ENCODE measurements at regions not wholly inside any gene's neighbourhood (a gene's known extent, or its start where the extent isn't known, plus 50 kb on each side); places are given as distances from the start of the nearest gene placed in this dataset.

DNA sequence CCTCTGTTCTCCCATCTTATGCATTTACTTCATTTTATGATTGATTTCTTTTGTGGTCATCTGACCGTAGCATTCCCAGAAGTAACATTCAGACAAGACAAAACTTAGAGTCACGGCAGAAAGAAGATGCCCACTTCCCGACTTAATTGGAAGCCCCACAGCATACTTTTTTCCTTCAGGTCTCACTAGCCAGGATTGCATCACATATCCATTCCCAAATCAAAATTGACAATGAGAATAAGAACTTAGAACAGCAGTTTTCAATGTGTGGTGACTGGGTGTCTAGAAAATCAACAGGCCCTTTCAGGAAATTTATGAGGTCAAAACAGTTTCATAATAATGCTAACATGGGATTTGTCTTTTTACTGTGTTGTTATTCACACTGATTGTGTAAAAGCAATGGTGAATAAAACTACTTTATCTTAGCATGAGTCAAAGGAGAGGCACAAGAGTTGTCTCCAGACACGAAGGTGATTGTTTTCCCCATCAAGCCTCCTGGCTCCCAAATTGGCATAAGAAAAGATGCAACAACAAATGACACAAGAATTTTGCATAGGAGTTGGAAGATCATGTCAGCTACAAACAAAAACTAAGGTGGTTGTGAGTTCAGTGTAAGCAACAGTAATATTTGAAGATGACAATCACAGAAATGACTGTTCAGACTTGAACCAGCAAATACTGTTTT, 493.9 kb downstream of the HTR7 start:
- peaks cover 0 to 10% (median 3%) of the 10 kb centered on the region in 6 donors for H3K9me3 Mint-ChIP-seq
- H3K27me3 Mint-ChIP-seq (ENCODE audit: low read depth in 3 of 3) = peaks cover 0 to 2% (median 0%) of the 10 kb centered on the region in 3 donors
- H3K4me1 Mint-ChIP-seq = no peaks in the 10 kb centered on the region
- no peak overlapping the region for H3K27ac Mint-ChIP-seq
- DNase-seq = no peak
- H3K36me3 Mint-ChIP-seq = no peaks in the 10 kb centered on the region
- no peak overlapping the region for H3K4me3 Mint-ChIP-seq

DNA sequence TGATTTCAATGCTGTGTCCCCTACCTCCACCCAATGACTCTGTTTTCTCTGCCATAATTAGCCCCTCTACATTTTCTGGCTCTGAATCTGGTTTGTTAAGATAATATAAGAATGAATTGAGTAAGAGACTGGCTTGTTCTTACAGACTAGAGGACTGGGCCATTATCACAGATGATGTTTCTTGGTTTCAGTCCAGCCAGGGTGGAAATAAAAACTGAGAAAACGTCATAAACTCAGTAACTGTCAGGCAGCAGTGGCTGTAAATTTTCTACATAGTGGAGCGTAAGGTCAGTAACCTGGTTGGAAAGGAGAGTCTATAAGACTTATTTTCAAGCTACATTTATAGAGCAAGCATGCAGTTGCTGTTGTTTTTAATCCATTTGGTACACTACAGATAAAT, 485.4 kb downstream of the HTR7 start:
- no peaks in the 10 kb centered on the region for H3K27me3 Mint-ChIP-seq (ENCODE audit: low read depth in 3 of 3)

DNA sequence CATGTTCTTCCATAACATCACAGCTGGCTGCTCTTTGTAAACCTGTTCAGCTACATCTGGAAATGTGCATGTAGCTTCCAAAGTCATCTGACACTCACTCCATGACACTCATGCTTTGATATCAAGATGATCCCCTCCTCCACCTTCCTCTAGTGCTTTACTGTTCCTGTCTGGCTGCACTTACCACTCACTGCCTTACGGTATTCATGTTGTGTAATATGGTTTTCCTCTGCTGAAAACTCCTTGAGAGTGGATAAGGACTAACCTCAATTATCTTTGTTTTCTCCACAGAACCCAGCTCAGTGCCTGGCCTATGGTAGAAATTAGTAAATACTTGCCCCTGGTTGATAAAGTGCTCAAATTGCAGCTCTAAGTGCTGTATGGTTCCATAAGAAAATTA, 483.9 kb downstream of the HTR7 start:
- no peaks in the 10 kb centered on the region for H3K27me3 Mint-ChIP-seq (ENCODE audit: low read depth in 3 of 3)
- no peak overlapping the region for H3K27ac Mint-ChIP-seq
- H3K4me3 Mint-ChIP-seq = no peak overlapping the region
- no peaks in the 10 kb centered on the region for H3K36me3 Mint-ChIP-seq
- no peak for DNase-seq
- H3K4me1 Mint-ChIP-seq = no peaks in the 10 kb centered on the region
- peaks cover 4 to 35% (median 10%) of the 10 kb centered on the region in 6 donors for H3K9me3 Mint-ChIP-seq

More for the DNA sequence above, 485.4 kb downstream of the HTR7 start:
- peaks cover 4 to 32% (median 10%) of the 10 kb centered on the region in 6 donors for H3K9me3 Mint-ChIP-seq
- no peak overlapping the region for H3K4me3 Mint-ChIP-seq
- no peak for DNase-seq
- no peak overlapping the region for H3K27ac Mint-ChIP-seq
- no peaks in the 10 kb centered on the region for H3K36me3 Mint-ChIP-seq
- H3K4me1 Mint-ChIP-seq = no peaks in the 10 kb centered on the region

DNA sequence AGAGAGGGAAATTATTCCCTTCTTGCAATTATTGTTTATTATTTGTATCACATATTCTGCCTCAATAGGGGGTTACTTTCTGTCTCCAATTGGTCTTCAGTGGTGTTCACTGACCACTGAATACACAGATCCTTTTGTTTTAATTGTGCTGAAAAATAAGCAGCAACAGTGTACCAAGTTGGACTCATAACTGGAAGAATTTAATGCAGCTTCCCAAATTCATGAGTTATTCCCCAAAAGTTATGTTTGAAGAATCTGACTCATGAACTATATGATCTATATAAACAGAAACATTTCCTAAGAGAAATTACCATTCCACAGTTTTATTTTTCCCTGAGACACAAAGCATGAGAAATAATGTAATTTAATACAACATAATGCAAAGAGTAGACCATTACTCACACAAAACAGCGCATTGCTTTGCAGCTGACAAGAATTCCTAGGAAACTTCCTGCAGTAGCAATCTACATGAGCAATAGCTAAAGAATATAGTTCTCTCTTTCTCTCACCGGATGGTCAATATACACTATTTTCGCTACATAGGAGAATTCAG, 479.2 kb downstream of the HTR7 start:
- Mint-ChIP-seq H3K4me3 (no peak overlapping the region), H3K27me3 (ENCODE audit: low read depth in 3 of 3) (no peaks in the 10 kb centered on the region), H3K4me1 (no peaks in the 10 kb centered on the region), H3K27ac (no peak overlapping the region), H3K36me3 (no peaks in the 10 kb centered on the region), H3K9me3 (peaks cover 0 to 14% (median 5%) of the 10 kb centered on the region in 6 donors)
- DNase-seq = no peak

DNA sequence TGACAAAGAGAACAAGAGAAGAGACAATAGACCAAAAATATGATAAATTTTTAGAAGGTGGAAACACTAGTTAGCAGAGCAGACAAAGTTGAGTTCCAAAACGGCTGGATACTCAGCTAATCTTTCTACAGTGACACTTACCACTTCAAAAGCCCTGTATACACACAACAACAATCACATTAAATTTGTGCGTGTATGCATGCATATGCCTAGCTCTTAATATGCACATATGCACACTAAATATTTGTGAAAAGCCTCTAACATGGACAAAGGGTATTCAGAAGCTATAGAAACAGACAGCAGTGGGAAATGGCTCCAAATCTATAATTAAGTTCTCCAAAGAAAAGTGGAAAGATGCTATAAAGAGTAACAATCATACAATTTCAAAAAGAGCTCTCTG, 476.4 kb downstream of the HTR7 start:
- H3K9me3 Mint-ChIP-seq = peaks cover 0 to 16% (median 6%) of the 10 kb centered on the region in 6 donors

DNA sequence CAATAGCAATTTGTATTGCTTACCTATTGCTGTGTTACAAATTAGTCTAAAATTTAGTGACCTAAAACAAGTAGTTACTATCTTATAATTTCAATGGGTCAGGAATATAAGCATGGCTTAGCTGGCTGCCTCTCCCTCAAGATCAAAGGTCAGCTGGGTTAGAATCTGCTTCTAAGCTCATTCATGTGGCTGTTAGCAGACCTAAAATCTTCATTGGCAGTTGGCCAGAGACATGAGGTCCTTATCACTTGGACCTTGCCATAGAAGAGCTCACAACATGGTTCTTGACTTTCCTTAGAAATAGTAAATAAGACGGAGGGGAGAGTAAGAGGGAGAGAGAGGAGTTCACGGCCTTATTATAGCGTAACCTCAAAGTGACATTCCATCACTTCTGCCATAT, 468.0 kb downstream of the HTR7 start:
- Mint-ChIP-seq H3K27ac (no peak overlapping the region), H3K4me1 (no peaks in the 10 kb centered on the region), H3K4me3 (no peak overlapping the region), H3K9me3 (peaks cover 0 to 20% (median 4%) of the 10 kb centered on the region in 6 donors), H3K36me3 (no peaks in the 10 kb centered on the region), H3K27me3 (ENCODE audit: low read depth in 3 of 3) (peaks cover 0 to 2% (median under 1%) of the 10 kb centered on the region in 3 donors)
- no peak for DNase-seq

More for the DNA sequence above, 476.4 kb downstream of the HTR7 start:
- no peak for DNase-seq
- no peak overlapping the region for H3K27ac Mint-ChIP-seq
- peaks cover 0 to 2% (median 0%) of the 10 kb centered on the region in 3 donors for H3K27me3 Mint-ChIP-seq (ENCODE audit: low read depth in 3 of 3)
- H3K4me1 Mint-ChIP-seq = no peaks in the 10 kb centered on the region
- H3K36me3 Mint-ChIP-seq = no peaks in the 10 kb centered on the region
- H3K4me3 Mint-ChIP-seq = no peak overlapping the region

DNA sequence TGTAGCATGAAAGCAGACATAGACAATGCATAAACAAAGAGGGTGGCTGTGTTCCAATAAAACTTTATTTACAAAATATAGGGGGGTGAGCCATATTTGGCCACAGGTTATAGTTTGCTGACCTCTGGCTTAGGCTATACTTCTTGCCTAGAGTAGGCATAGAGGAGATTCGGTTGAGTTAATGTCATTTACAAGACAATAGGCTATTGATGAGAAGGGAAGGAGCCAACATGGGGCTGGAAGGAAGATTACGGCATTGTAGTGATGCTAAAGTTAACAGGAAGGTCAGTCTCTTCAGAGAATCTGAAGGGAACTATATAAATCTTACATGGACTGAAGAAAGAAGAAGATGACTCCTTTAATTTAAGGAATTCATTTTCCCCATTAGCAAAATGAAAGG, 463.5 kb downstream of the HTR7 start:
- H3K36me3 Mint-ChIP-seq = no peaks in the 10 kb centered on the region
- no peak overlapping the region for H3K27ac Mint-ChIP-seq
- H3K27me3 Mint-ChIP-seq (ENCODE audit: low read depth in 3 of 3) = peaks cover 0 to 4% (median 2%) of the 10 kb centered on the region in 3 donors
- H3K9me3 Mint-ChIP-seq = peaks cover 0 to 12% (median 5%) of the 10 kb centered on the region in 6 donors
- no peak overlapping the region for H3K4me3 Mint-ChIP-seq
- H3K4me1 Mint-ChIP-seq = no peaks in the 10 kb centered on the region
- no peak for DNase-seq

DNA sequence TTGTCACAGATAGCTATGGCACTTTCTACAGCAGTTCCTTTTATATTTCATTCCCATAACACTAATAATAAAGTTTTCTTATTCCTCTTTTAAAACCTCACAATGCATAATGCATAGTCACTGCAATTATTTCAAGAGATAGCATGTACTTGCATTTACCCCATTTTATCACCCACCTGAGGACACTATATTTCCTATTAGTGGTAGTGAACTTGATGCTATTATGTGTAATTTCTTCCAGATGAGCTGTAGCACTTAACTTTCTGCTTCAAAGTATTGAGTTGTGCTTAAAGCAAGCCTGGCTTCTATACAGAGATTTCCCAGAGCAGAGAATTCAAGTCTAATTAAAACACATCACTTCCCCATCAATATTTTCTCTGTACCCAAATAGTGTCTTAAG, 461.1 kb downstream of the HTR7 start:
- Mint-ChIP-seq H3K27ac (no peak overlapping the region), H3K27me3 (ENCODE audit: low read depth in 3 of 3) (peaks cover 0 to 4% (median 0%) of the 10 kb centered on the region in 3 donors), H3K4me1 (no peaks in the 10 kb centered on the region), H3K36me3 (no peaks in the 10 kb centered on the region), H3K9me3 (peaks cover 1 to 7% (median 3%) of the 10 kb centered on the region in 6 donors), H3K4me3 (no peak overlapping the region)
- DNase-seq = no peak

DNA sequence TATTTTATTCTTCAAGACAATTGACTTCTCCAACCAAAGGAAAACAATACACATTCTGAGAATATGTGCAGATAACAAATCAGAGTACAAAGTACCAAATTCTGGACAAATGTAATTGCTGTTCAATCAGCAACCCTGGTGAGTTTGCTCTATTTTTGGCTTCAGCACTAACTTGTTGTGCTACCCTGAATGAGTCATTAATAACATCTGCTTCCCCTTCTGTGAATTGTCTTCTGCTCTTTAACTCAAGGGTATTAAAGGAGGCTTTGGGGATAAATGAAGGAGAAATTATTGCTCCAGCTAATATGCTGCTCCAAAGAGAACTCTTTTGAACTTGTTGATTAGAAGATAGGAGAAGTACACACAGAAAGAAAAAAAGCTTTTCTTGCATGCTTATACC, 459.3 kb downstream of the HTR7 start:
- Mint-ChIP-seq H3K4me1 (no peaks in the 10 kb centered on the region), H3K9me3 (peaks cover 0 to 7% (median 2%) of the 10 kb centered on the region in 6 donors), H3K27ac (no peak overlapping the region), H3K4me3 (no peak overlapping the region), H3K27me3 (ENCODE audit: low read depth in 3 of 3) (peaks cover 0 to 4% (median 0%) of the 10 kb centered on the region in 3 donors), H3K36me3 (no peaks in the 10 kb centered on the region)
- no peak for DNase-seq

DNA sequence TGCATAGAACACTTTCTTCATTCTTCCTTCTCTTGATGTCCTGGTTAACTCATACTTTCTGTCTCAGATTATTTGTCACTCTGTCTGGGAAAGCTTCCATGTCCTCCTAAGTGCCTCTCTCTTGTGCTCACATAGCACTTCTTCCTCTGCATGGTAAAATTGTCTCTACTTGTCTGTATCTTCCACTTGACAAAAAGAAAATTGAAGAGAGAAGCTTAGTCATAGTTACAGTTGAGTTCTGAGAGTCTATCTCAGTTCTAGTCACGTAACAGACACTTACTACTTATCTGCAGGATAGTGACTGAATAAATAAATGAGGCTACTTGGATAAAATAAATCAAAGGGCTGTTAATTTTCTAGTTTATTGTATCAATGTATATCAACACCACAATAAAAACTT, 458.1 kb downstream of the HTR7 start:
- Mint-ChIP-seq H3K27ac (no peak overlapping the region), H3K27me3 (ENCODE audit: low read depth in 3 of 3) (peaks cover 0 to 4% (median 0%) of the 10 kb centered on the region in 3 donors), H3K9me3 (peaks cover 0 to 3% (median 1%) of the 10 kb centered on the region in 6 donors), H3K36me3 (no peaks in the 10 kb centered on the region), H3K4me3 (no peak overlapping the region), H3K4me1 (no peaks in the 10 kb centered on the region)
- no peak for DNase-seq

DNA sequence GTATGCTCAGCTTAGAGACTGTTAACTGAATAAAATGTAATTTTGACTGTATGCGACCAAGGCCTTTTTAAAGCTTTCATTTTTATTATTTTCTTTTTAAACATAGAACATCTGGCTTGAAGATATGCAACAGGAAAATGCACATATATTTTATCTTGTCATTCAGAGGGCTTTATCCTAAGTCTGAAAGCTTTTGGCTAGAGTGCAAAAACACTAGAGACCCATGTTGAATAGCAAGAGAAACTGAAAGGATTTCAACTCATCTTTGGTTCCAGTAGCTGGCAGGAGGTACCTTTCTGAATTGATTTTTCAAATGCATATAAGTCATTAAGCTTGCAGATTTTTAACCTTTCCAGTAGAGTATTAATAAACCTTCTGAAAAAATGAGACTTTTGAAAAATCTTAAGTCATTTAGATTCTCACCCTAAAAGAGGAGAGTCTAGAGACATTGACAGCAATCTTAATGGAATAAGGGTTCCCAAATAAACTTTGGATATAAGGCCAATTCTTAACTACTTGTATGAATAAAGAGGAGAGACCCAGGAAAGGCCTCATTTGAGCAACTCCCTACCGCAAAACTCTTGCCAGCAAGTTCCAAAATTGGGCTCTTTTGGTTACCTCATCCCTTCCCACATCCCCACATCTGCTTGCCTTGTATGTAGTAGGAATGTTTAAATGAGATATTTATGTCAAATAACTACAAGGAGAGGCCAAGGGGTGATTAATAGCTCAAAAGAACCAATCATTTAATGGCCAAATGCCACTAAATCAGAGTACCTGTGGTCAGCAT, 454.4 kb downstream of the HTR7 start:
- H3K27ac Mint-ChIP-seq = no peak overlapping the region

DNA sequence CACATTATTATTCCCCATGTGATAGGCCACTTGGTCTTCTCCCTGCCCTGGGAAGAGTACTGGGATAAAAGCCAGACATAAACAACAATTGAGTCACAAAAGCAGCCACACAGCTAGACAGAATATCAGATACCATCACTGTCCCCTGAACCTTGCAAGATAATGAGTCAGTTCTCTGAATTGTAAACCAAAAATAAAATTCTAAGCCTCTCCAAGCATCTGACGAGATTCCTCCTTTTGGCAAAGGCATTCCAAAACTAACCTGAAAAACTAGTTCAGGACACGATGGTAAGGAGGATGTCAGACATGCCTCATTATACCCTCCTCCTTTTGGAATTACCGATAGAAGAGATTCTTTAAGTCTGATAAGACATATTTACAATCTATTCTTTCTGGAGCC, 450.7 kb downstream of the HTR7 start:
- no peaks in the 10 kb centered on the region for H3K36me3 Mint-ChIP-seq
- H3K27me3 Mint-ChIP-seq (ENCODE audit: low read depth in 3 of 3) = no peaks in the 10 kb centered on the region
- H3K27ac Mint-ChIP-seq = no peak overlapping the region

More for the DNA sequence above, 454.4 kb downstream of the HTR7 start:
- Mint-ChIP-seq H3K9me3 (peaks cover 0 to 6% (median 0%) of the 10 kb centered on the region in 6 donors), H3K4me3 (no peak overlapping the region), H3K27me3 (ENCODE audit: low read depth in 3 of 3) (no peaks in the 10 kb centered on the region), H3K36me3 (no peaks in the 10 kb centered on the region), H3K4me1 (no peaks in the 10 kb centered on the region)
- DNase-seq = no peak

DNA sequence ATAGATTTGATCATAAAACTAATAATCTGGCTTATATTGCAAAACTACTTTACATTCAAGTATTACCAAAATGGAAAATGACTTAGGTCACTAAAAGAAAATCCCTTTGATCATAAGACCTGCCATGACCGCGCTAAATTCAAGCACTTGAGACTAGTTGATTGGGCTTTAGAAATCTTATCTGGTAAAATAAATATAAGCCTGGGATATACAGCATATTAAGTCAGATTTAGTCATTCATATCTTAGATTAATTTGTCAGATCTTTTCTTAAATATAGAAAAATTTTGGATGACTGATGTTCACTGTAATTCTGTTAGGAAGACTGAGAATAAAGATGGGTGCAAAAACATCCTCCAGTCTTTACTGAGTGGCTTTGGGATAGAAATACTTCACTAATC, 450.0 kb downstream of the HTR7 start:
- H3K27me3 Mint-ChIP-seq (ENCODE audit: low read depth in 3 of 3) = no peaks in the 10 kb centered on the region
- H3K36me3 Mint-ChIP-seq = no peaks in the 10 kb centered on the region
- DNase-seq = no peak
- no peak overlapping the region for H3K27ac Mint-ChIP-seq
- peaks cover 0 to 9% (median 6%) of the 10 kb centered on the region in 6 donors for H3K9me3 Mint-ChIP-seq
- H3K4me1 Mint-ChIP-seq = no peaks in the 10 kb centered on the region
- no peak overlapping the region for H3K4me3 Mint-ChIP-seq

More for the DNA sequence above, 450.7 kb downstream of the HTR7 start:
- H3K9me3 Mint-ChIP-seq = peaks cover 0 to 9% (median 4%) of the 10 kb centered on the region in 6 donors
- no peaks in the 10 kb centered on the region for H3K4me1 Mint-ChIP-seq
- no peak for DNase-seq
- H3K4me3 Mint-ChIP-seq = no peak overlapping the region

DNA sequence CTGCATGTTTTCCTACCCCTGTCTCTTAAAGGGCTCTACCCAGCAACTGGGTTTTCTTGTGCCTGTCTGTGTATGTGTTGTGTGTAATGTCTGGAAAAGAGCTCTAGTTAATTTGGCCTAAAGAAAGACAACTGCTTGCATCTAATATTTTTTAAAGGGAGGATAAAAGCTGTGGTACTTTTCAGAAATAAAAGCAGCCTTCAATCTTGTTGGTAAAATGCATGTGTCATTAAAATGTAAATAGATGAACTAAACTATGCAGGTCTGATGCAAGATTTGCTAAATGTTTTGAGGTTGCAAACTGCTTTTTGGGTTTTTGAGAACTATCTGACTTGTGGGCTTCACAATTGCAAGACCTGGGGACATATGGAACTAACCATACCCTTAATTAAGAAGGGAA, 445.3 kb downstream of the HTR7 start:
- no peaks in the 10 kb centered on the region for H3K4me1 Mint-ChIP-seq
- no peak for DNase-seq
- H3K27ac Mint-ChIP-seq = no peak overlapping the region
- H3K27me3 Mint-ChIP-seq (ENCODE audit: low read depth in 3 of 3) = no peaks in the 10 kb centered on the region
- H3K9me3 Mint-ChIP-seq = peaks cover 0 to 12% (median 4%) of the 10 kb centered on the region in 6 donors
- H3K36me3 Mint-ChIP-seq = no peaks in the 10 kb centered on the region
- H3K4me3 Mint-ChIP-seq = no peak overlapping the region

All from immature natural killer cell (primary cell).